ENCODE measurements at regions not wholly inside any gene's neighbourhood (a gene's known extent, or its start where the extent isn't known, plus 50 kb on each side); places are given as distances from the start of the nearest gene placed in this dataset.

GRCh38 chr14:97315790-97316189 lies 518.6 kb downstream of the VRK1 start:
- DNase-seq: no peak

- no peak for DNase-seq
These were observed 521.2 kb downstream of the VRK1 start for GRCh38 chr14:97318380-97318779.

- DNase-seq: no peak
These were observed 522.5 kb downstream of the VRK1 start for GRCh38 chr14:97319691-97320090.

- no peak for DNase-seq
These were observed 531.6 kb downstream of the VRK1 start for GRCh38 chr14:97328743-97329142.

- no peak for DNase-seq
These were observed 532.5 kb downstream of the VRK1 start for GRCh38 chr14:97329701-97330100.

GRCh38 chr14:97331058-97331457 lies 533.9 kb downstream of the VRK1 start:
- DNase-seq: no peak

- no peak for DNase-seq
These were observed 534.3 kb downstream of the VRK1 start for GRCh38 chr14:97331526-97331925.

- DNase-seq: no peak
These were observed 539.0 kb downstream of the VRK1 start for GRCh38 chr14:97336179-97336578.

- no peak for DNase-seq
These were observed 539.6 kb downstream of the VRK1 start for GRCh38 chr14:97336816-97337215.

GRCh38 chr14:97337267-97337666 lies 540.1 kb downstream of the VRK1 start:
- DNase-seq: no peak

GRCh38 chr14:97337670-97338069 lies 540.5 kb downstream of the VRK1 start:
- DNase-seq: no peak

GRCh38 chr14:97344666-97345065 lies 547.5 kb downstream of the VRK1 start:
- no peak for DNase-seq

- no peak for DNase-seq
These were observed 549.5 kb downstream of the VRK1 start for GRCh38 chr14:97346675-97347074.

GRCh38 chr14:97349463-97349862 lies 552.3 kb downstream of the VRK1 start:
- DNase-seq: no peak

GRCh38 chr14:97349946-97350345 lies 552.8 kb downstream of the VRK1 start:
- no peak for DNase-seq

GRCh38 chr14:97350415-97350814 lies 553.2 kb downstream of the VRK1 start:
- no peak for DNase-seq

- no peak for DNase-seq
These were observed 553.9 kb downstream of the VRK1 start for GRCh38 chr14:97350894-97351731.

- no peak for DNase-seq
These were observed 555.9 kb downstream of the VRK1 start for GRCh38 chr14:97353102-97353501.

- DNase-seq: no peak
These were observed 557.0 kb downstream of the VRK1 start for GRCh38 chr14:97354119-97354722.

GRCh38 chr14:97359341-97359740 lies 562.2 kb downstream of the VRK1 start:
- no peak for DNase-seq

GRCh38 chr14:97361181-97361580 lies 564.0 kb downstream of the VRK1 start:
- DNase-seq: no peak

- no peak for DNase-seq
These were observed 564.8 kb downstream of the VRK1 start for GRCh38 chr14:97361958-97362357.

- no peak for DNase-seq
These were observed 569.2 kb downstream of the VRK1 start for GRCh38 chr14:97366400-97366799.

GRCh38 chr14:97367278-97367677 lies 570.1 kb downstream of the VRK1 start:
- no peak for DNase-seq

- no peak for DNase-seq
These were observed 570.9 kb downstream of the VRK1 start for GRCh38 chr14:97368049-97368448.
